NCI-H1105 treated with DMSO at 0.1 percent for 48 hours (cell line): ENCODE measurements at regions not wholly inside any gene's neighbourhood (a gene's known extent, or its start where the extent isn't known, plus 50 kb on each side); places are given as distances from the start of the nearest gene placed in this dataset.

ENCODE experiments used
- DNase-seq: peaks from one replicate; lab custom pipeline; 2025; lab: John Stamatoyannopoulos, UW

GRCh38 chr2:6525475-6525964 is 340.2 kb downstream of the CMPK2 start:
- DNase-seq, result no peak

GRCh38 chr2:6526093-6526824 is 339.4 kb downstream of the CMPK2 start:
- peak; percentile 77 for DNase-seq

- DNase-seq, result no peak
Observed at GRCh38 chr2:6531304-6531703, 334.4 kb downstream of the CMPK2 start.

- no peak for DNase-seq
Observed at GRCh38 chr2:6535572-6535971, 330.1 kb downstream of the CMPK2 start.

- no peak for DNase-seq
Observed at GRCh38 chr2:6538607-6539006, 327.1 kb downstream of the CMPK2 start.

GRCh38 chr2:6545336-6545735 is 320.4 kb downstream of the CMPK2 start:
- no peak for DNase-seq

- DNase-seq, result no peak
Observed at GRCh38 chr2:6545795-6546194, 319.9 kb downstream of the CMPK2 start.

GRCh38 chr2:6554466-6554865 is 311.2 kb downstream of the CMPK2 start:
- peak; percentile 82 for DNase-seq

GRCh38 chr2:6556755-6557154 is 309.0 kb downstream of the CMPK2 start:
- no peak for DNase-seq

GRCh38 chr2:6557737-6558136 is 308.0 kb downstream of the CMPK2 start:
- DNase-seq, result no peak

- no peak for DNase-seq
Observed at GRCh38 chr2:6562771-6563170, 302.9 kb downstream of the CMPK2 start.

GRCh38 chr2:6564326-6564725 is 301.4 kb downstream of the CMPK2 start:
- DNase-seq, result no peak

GRCh38 chr2:6574121-6574520 is 291.6 kb downstream of the CMPK2 start:
- DNase-seq, result no peak

GRCh38 chr2:6576302-6576701 is 289.4 kb downstream of the CMPK2 start:
- DNase-seq, result no peak

- no peak for DNase-seq
Observed at GRCh38 chr2:6577960-6578359, 287.7 kb downstream of the CMPK2 start.

GRCh38 chr2:6578416-6578815 is 287.3 kb downstream of the CMPK2 start:
- no peak for DNase-seq

GRCh38 chr2:6579281-6579680 is 286.4 kb downstream of the CMPK2 start:
- no peak for DNase-seq

GRCh38 chr2:6580982-6581381 is 284.7 kb downstream of the CMPK2 start:
- DNase-seq, result no peak

- no peak for DNase-seq
Observed at GRCh38 chr2:6589150-6589549, 276.6 kb downstream of the CMPK2 start.

GRCh38 chr2:6590442-6590841 is 275.3 kb downstream of the CMPK2 start:
- no peak for DNase-seq

- no peak for DNase-seq
Observed at GRCh38 chr2:6602471-6602870, 263.2 kb downstream of the CMPK2 start.

GRCh38 chr2:6605836-6606505 is 259.7 kb downstream of the CMPK2 start:
- no peak for DNase-seq

GRCh38 chr2:6617794-6618193 is 247.9 kb downstream of the CMPK2 start:
- DNase-seq, result no peak

GRCh38 chr2:6618201-6618600 is 247.5 kb downstream of the CMPK2 start:
- no peak for DNase-seq
